Caco-2 (cell line): ENCODE measurements at regions not wholly inside any gene's neighbourhood (a gene's known extent, or its start where the extent isn't known, plus 50 kb on each side); places are given as distances from the start of the nearest gene placed in this dataset.

ENCODE experiments used
- BruUV-seq: library from RNA; stranded (reverse); fragments of 400-500 nt; replicated peaks from 2 replicates; lab custom pipeline; 2021; lab: Mats Ljungman, UMichigan
- CTCF ChIA-PET: fragments of 300-600 bp; sonication (Branson Sonifier 250); formaldehyde crosslinking; loops from one replicate; lab custom pipeline; 2022; ENCODE audit warnings: antibody characterized with exemption; lab: Charles Lee
- POLR2A ChIA-PET: fragments of 300-600 bp; sonication (Branson Sonifier 250); formaldehyde crosslinking; loops from one replicate; lab custom pipeline; 2022; ENCODE audit warnings: antibody characterized with exemption; lab: Charles Lee
- DNase-seq, 2 experiments: peaks; one replicate each; pipeline versions ENCODE4 v3.0.0 to v3.0.0-alpha.2; 2020 to 2022
- H3K27me3 ChIP-seq: replicated peaks from 2 replicates; pipeline ENCODE4 v1.6.0; 2011; ENCODE audit warnings: low read length; ENCODE audit not compliant: control insufficient read depth, insufficient read depth
- H3K36me3 ChIP-seq: 2 replicates; pipeline ENCODE4 v1.5.1; 2011; ENCODE audit warnings: low read length; ENCODE audit not compliant: control insufficient read depth, insufficient read depth
- H3K4me1 ChIP-seq: fragments of 250-450 bp; sonication (Bioruptor Pico); 2 replicates; pipeline ENCODE4 v1.5.1; 2020; ENCODE audit warnings: mild to moderate bottlenecking
- H3K4me3 ChIP-seq: 2 replicates; pipeline ENCODE4 v1.5.1; 2011; ENCODE audit warnings: low read depth, mild to moderate bottlenecking, control low read depth, low read length
- H3K9me3 ChIP-seq: fragments of 250-450 bp; sonication (Bioruptor Pico); 2 replicates; pipeline ENCODE4 v1.5.1; 2020; ENCODE audit warnings: mild to moderate bottlenecking, moderate library complexity
- H3K27ac Mint-ChIP-seq: one replicate; pipeline ENCODE4 v1.8.0; 2022; ENCODE audit warnings: mixed read lengths; ENCODE audit not compliant: unreplicated experiment
- H3K27me3 Mint-ChIP-seq: one replicate; pipeline ENCODE4 v1.8.0; 2022; ENCODE audit warnings: mixed read lengths; ENCODE audit not compliant: insufficient read depth, unreplicated experiment
- H3K36me3 Mint-ChIP-seq: one replicate; pipeline ENCODE4 v1.8.0; 2022; ENCODE audit warnings: mild to moderate bottlenecking, mixed read lengths; ENCODE audit not compliant: insufficient read depth, unreplicated experiment
- H3K4me1 Mint-ChIP-seq: one replicate; pipeline ENCODE4 v1.8.0; 2022; ENCODE audit warnings: low read depth, mixed read lengths; ENCODE audit not compliant: unreplicated experiment
- H3K4me3 Mint-ChIP-seq: one replicate; pipeline ENCODE4 v1.8.0; 2022; ENCODE audit warnings: mild to moderate bottlenecking, moderate library complexity, mixed read lengths; ENCODE audit not compliant: unreplicated experiment
- H3K9me3 Mint-ChIP-seq: one replicate; pipeline ENCODE4 v1.8.0; 2022; ENCODE audit warnings: mixed read lengths; ENCODE audit not compliant: unreplicated experiment
- intact Hi-C: fragments of 100-400 bp; cut with micrococcal nuclease; formaldehyde crosslinking; loops from one replicate; pipeline ENCODE4 v1.10.0; 2022; ENCODE audit not compliant: unreplicated experiment
- TF ChIP-seq, protein P1 (sequence below), 2 experiments: fragments of 200-600 bp in 1 of 2; IDR thresholded peaks; 1 replicate in 1 of 2; 2 replicates in 1 of 2; pipeline versions ENCODE4 v1.5.1 to v1.8.0; 2011 to 2022; ENCODE audit warnings: antibody characterized with exemption in 1 of 2, control low read depth in 1 of 2, inconsistent platforms in 1 of 2, low read depth in 1 of 2, low read length in 1 of 2, mild to moderate bottlenecking in 1 of 2, moderate library complexity in 1 of 2; ENCODE audit not compliant: insufficient read depth in 1 of 2, severe bottlenecking in 1 of 2, unreplicated experiment in 1 of 2

DNA sequence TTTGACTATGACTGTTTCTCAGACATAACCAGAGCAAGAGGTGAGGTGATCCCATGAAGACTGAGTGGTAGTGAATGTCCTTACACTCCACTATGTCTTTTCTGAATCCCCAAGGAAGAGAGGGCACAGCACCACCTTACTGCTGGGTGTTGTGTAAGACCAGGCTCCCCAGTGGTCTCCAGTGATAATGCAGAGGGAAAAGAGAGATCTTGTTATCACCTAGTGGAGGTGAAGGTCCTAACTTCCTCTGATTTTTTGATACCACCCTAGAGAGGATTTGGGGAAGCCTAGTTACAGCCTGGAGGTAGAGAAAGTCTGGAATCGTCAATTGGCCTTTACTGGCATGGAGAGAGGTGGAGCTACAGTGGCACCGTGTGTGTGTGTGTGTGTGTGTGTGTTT, 288.0 kb upstream of the BCHE start:
- ChIA-PET POLR2A (no interaction called here), CTCF (no interaction called here)
- H3K4me3 ChIP-seq, result no peak overlapping the region
- no peaks in the 10 kb centered on the region for H3K9me3 Mint-ChIP-seq
- no peaks in the 10 kb centered on the region for H3K9me3 ChIP-seq
- no peak overlapping the region for H3K27ac Mint-ChIP-seq
- BruUV-seq, result no TSS peak
- intact Hi-C loops, result no loop called here
- no peaks in the 10 kb centered on the region for H3K4me1 Mint-ChIP-seq
- H3K36me3 ChIP-seq, result no peaks in the 10 kb centered on the region
- no peaks in the 10 kb centered on the region for H3K27me3 Mint-ChIP-seq
- no peak for DNase-seq
- TF ChIP-seq, protein P1, sequence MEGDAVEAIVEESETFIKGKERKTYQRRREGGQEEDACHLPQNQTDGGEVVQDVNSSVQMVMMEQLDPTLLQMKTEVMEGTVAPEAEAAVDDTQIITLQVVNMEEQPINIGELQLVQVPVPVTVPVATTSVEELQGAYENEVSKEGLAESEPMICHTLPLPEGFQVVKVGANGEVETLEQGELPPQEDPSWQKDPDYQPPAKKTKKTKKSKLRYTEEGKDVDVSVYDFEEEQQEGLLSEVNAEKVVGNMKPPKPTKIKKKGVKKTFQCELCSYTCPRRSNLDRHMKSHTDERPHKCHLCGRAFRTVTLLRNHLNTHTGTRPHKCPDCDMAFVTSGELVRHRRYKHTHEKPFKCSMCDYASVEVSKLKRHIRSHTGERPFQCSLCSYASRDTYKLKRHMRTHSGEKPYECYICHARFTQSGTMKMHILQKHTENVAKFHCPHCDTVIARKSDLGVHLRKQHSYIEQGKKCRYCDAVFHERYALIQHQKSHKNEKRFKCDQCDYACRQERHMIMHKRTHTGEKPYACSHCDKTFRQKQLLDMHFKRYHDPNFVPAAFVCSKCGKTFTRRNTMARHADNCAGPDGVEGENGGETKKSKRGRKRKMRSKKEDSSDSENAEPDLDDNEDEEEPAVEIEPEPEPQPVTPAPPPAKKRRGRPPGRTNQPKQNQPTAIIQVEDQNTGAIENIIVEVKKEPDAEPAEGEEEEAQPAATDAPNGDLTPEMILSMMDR (IDR thresholded peaks at IDR 0.05; ENCODE audit: insufficient read depth in 1 of 2, low read depth in 1 of 2, low read length in 1 of 2, severe bottlenecking in 1 of 2, unreplicated experiment in 1 of 2), result no peak
- no peak overlapping the region for H3K4me3 Mint-ChIP-seq
- no peaks in the 10 kb centered on the region for H3K4me1 ChIP-seq
- H3K27me3 ChIP-seq, result no peaks in the 10 kb centered on the region
- no peaks in the 10 kb centered on the region for H3K36me3 Mint-ChIP-seq

DNA sequence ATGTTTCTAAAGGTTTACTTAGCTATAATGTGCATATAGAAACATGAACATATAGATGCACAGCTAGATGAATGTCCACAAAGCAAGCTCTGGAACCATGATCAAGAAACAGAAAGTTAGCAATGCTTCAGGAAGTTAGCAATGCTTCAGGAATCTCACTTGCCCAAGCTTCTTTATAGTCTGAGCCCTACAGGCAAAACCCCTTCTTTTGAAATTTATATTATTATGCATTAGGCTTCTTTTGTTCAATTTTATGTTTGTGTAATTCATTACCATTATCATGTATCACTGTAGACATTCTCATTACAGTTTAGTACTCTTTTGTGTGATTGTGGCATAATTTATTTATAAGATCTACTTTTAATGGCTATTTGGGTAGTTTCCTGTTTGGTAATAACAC, 286.4 kb upstream of the BCHE start:
- ChIA-PET POLR2A (no interaction called here), CTCF (no interaction called here)
- H3K4me3 Mint-ChIP-seq, result no peak overlapping the region
- Histone ChIP-seq H3K27me3 (no peaks in the 10 kb centered on the region), H3K4me1 (no peaks in the 10 kb centered on the region), H3K4me3 (no peak overlapping the region), H3K36me3 (no peaks in the 10 kb centered on the region), H3K9me3 (no peaks in the 10 kb centered on the region)
- intact Hi-C loops, result no loop called here
- no TSS peak for BruUV-seq
- no peaks in the 10 kb centered on the region for H3K4me1 Mint-ChIP-seq
- TF ChIP-seq, protein P1 (IDR thresholded peaks at IDR 0.05; ENCODE audit: insufficient read depth in 1 of 2, low read depth in 1 of 2, low read length in 1 of 2, severe bottlenecking in 1 of 2, unreplicated experiment in 1 of 2), result no peak
- H3K27me3 Mint-ChIP-seq, result no peaks in the 10 kb centered on the region
- H3K27ac Mint-ChIP-seq, result no peak overlapping the region
- no peak for DNase-seq
- no peaks in the 10 kb centered on the region for H3K9me3 Mint-ChIP-seq
- no peaks in the 10 kb centered on the region for H3K36me3 Mint-ChIP-seq

DNA sequence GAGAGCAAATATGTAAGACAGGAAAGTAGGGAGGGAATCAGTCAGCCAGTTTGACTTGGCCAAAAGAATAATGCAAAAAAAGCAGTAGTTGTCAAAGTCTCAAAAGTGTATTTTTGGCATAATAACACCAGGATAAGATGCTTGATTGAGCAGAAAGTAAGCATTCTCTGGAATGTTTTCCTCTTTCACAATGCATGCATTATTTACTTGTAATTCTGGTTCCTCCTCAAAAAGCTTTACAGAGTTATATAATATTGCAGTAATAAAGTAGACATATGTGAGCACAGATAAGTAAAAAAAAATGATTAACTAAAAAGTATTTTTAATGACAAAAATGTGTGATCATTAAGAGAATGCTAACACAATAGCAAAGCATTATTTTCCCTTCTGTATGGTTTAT, 285.9 kb upstream of the BCHE start:
- ChIA-PET CTCF (no interaction called here), POLR2A (no interaction called here)
- Histone ChIP-seq H3K36me3 (no peaks in the 10 kb centered on the region), H3K4me3 (no peak overlapping the region), H3K27me3 (no peaks in the 10 kb centered on the region), H3K9me3 (no peaks in the 10 kb centered on the region), H3K4me1 (no peaks in the 10 kb centered on the region)
- Mint-ChIP-seq H3K27me3 (no peaks in the 10 kb centered on the region), H3K36me3 (no peaks in the 10 kb centered on the region), H3K4me1 (no peaks in the 10 kb centered on the region), H3K27ac (no peak overlapping the region), H3K9me3 (no peaks in the 10 kb centered on the region), H3K4me3 (no peak overlapping the region)
- BruUV-seq, result no TSS peak
- no peak for DNase-seq
- intact Hi-C loops, result no loop called here
- TF ChIP-seq, protein P1 (IDR thresholded peaks at IDR 0.05; ENCODE audit: insufficient read depth in 1 of 2, low read depth in 1 of 2, low read length in 1 of 2, severe bottlenecking in 1 of 2, unreplicated experiment in 1 of 2), result no peak
